Left ventricle myocardium superior (tissue), 1 donor: ENCODE measurements at regions not wholly inside any gene's neighbourhood (a gene's known extent, or its start where the extent isn't known, plus 50 kb on each side); places are given as distances from the start of the nearest gene placed in this dataset.
"Not testable (repeated sequence)": the region's sequence is repeated elsewhere in the genome, so short reads cannot be mapped to it uniquely, and the experiment has no call there.

Experiments used
- ATAC-seq: fragments of 200-7000 bp; cut with Tn5 transposase; one replicate; pipeline ENCODE4 v1.9.1; 2020; ENCODE audit warnings: mild to moderate bottlenecking, moderate library complexity
- DNase-seq: peaks from one replicate; pipeline ENCODE4 v3.0.0-alpha.2; 2020
- intact Hi-C: fragments of 100-400 bp; cut with micrococcal nuclease; formaldehyde crosslinking; loops from one replicate; pipeline ENCODE4 v1.11.0; 2022
- donor health status: DM: no; HTN: yes; CAD: no; lungs with severe emphysema.

GRCh38 chr2:102871707-102872106 is 109.9 kb downstream of the TMEM182 start:
- DNase-seq (no peak), ATAC-seq (no peak)
- intact Hi-C loops: no loop called here

- ATAC-seq: no peak
- DNase-seq: no peak
- intact Hi-C loops: no loop called here
Observed at GRCh38 chr2:102872388-102872787, 110.6 kb downstream of the TMEM182 start.

GRCh38 chr2:102879513-102879912 is 117.7 kb downstream of the TMEM182 start:
- DNase-seq, intact Hi-C loops, ATAC-seq: not testable (repeated sequence)

GRCh38 chr2:102880731-102881130 is 118.9 kb downstream of the TMEM182 start:
- ATAC-seq (no peak), DNase-seq (no peak)
- intact Hi-C loops: no loop called here

GRCh38 chr2:102886216-102886893 is 124.5 kb downstream of the TMEM182 start:
- no peak for ATAC-seq
- no peak for DNase-seq
- intact Hi-C loops: no loop called here

GRCh38 chr2:102888514-102888913 is 126.7 kb downstream of the TMEM182 start:
- no peak for ATAC-seq
- no peak for DNase-seq
- intact Hi-C loops: no loop called here

- intact Hi-C loops: no loop called here
- ATAC-seq (no peak), DNase-seq (no peak)
Observed at GRCh38 chr2:102891296-102891695, 129.5 kb downstream of the TMEM182 start.

- intact Hi-C loops: no loop called here
- DNase-seq (no peak), ATAC-seq (no peak)
Observed at GRCh38 chr2:102892698-102893310, 131.0 kb downstream of the TMEM182 start.

GRCh38 chr2:102893870-102894269 is 132.0 kb downstream of the TMEM182 start:
- DNase-seq: no peak
- no peak for ATAC-seq
- intact Hi-C loops: no loop called here

GRCh38 chr2:102895376-102895775 is 133.5 kb downstream of the TMEM182 start:
- intact Hi-C loops: no loop called here
- no peak for ATAC-seq

GRCh38 chr2:102909240-102909639 is 147.4 kb downstream of the TMEM182 start:
- intact Hi-C loops, DNase-seq, ATAC-seq: not testable (repeated sequence)

More at GRCh38 chr2:102895376-102895775, 133.5 kb downstream of the TMEM182 start:
- no peak for DNase-seq

- ATAC-seq: no peak
- intact Hi-C loops: no loop called here
Observed at GRCh38 chr2:102910724-102911123, 148.9 kb downstream of the TMEM182 start.

GRCh38 chr2:102915128-102915527 is 153.3 kb downstream of the TMEM182 start:
- intact Hi-C loops: no loop called here
- DNase-seq (no peak), ATAC-seq (no peak)

More at GRCh38 chr2:102910724-102911123, 148.9 kb downstream of the TMEM182 start:
- DNase-seq: no peak

GRCh38 chr2:102922321-102922720 is 160.5 kb downstream of the TMEM182 start:
- ATAC-seq: no peak
- intact Hi-C loops: no loop called here
- no peak for DNase-seq

- ATAC-seq (no peak), DNase-seq (no peak)
- intact Hi-C loops: no loop called here
Observed at GRCh38 chr2:102925003-102925402, 163.2 kb downstream of the TMEM182 start.

- no peak for ATAC-seq
- DNase-seq: no peak
- intact Hi-C loops: no loop called here
Observed at GRCh38 chr2:102927854-102928267, 166.0 kb downstream of the TMEM182 start.

- ATAC-seq (no peak), DNase-seq (no peak)
- intact Hi-C loops: no loop called here
Observed at GRCh38 chr2:102929721-102930120, 167.9 kb downstream of the TMEM182 start.

GRCh38 chr2:102932501-102932900 is 170.7 kb downstream of the TMEM182 start:
- DNase-seq (no peak), ATAC-seq (no peak)
- intact Hi-C loops: no loop called here

- ATAC-seq (no peak), DNase-seq (no peak)
- intact Hi-C loops: no loop called here
Observed at GRCh38 chr2:102939207-102939606, 177.4 kb downstream of the TMEM182 start.

- no peak for DNase-seq
- ATAC-seq: no peak
- intact Hi-C loops: no loop called here
Observed at GRCh38 chr2:102940684-102941083, 178.9 kb downstream of the TMEM182 start.

GRCh38 chr2:102942107-102942506 is 180.3 kb downstream of the TMEM182 start:
- intact Hi-C loops: no loop called here
- ATAC-seq: no peak
- no peak for DNase-seq
